Cardiac septum (tissue), 1 donor: ENCODE measurements at regions not wholly inside any gene's neighbourhood (a gene's known extent, or its start where the extent isn't known, plus 50 kb on each side); places are given as distances from the start of the nearest gene placed in this dataset.
"Not testable (repeated sequence)": the region's sequence is repeated elsewhere in the genome, so short reads cannot be mapped to it uniquely, and the experiment has no call there.

Experiments used
- DNase-seq: peaks from one replicate; pipeline ENCODE4 v3.0.0-alpha.2; 2020; ENCODE audit warnings: low spot score
- intact Hi-C: fragments of 100-400 bp; cut with DNase I; formaldehyde crosslinking; loops from one replicate; pipeline ENCODE4 v1.14.0; 2022
- donor health status: DM: no; HTN: no; CAD: no.

GRCh38 chr15:24269166-24269571, 406.4 kb upstream of the NPAP1 start:
- DNase-seq, result no peak
- intact Hi-C loops, result no loop called here

GRCh38 chr15:24269923-24270322, 405.7 kb upstream of the NPAP1 start:
- no peak for DNase-seq
- intact Hi-C loops, result no loop called here

- intact Hi-C loops, DNase-seq: not testable (repeated sequence)
These were observed 403.9 kb upstream of the NPAP1 start for GRCh38 chr15:24271496-24272244.

- intact Hi-C loops, result no loop called here
- no peak for DNase-seq
These were observed 382.7 kb upstream of the NPAP1 start for GRCh38 chr15:24292837-24293236.

- DNase-seq, intact Hi-C loops: not testable (repeated sequence)
These were observed 374.7 kb upstream of the NPAP1 start for GRCh38 chr15:24300804-24301368.

- DNase-seq, intact Hi-C loops: not testable (repeated sequence)
These were observed 373.6 kb upstream of the NPAP1 start for GRCh38 chr15:24301999-24302398.

- intact Hi-C loops, result not testable (repeated sequence)
These were observed 370.8 kb upstream of the NPAP1 start for GRCh38 chr15:24304747-24305146.

GRCh38 chr15:24305643-24306042, 369.9 kb upstream of the NPAP1 start:
- intact Hi-C loops, result not testable (repeated sequence)

More at GRCh38 chr15:24304747-24305146, 370.8 kb upstream of the NPAP1 start:
- not testable (repeated sequence) for DNase-seq

GRCh38 chr15:24309700-24310099, 365.9 kb upstream of the NPAP1 start:
- DNase-seq, intact Hi-C loops: not testable (repeated sequence)

More at GRCh38 chr15:24305643-24306042, 369.9 kb upstream of the NPAP1 start:
- DNase-seq, result not testable (repeated sequence)

- intact Hi-C loops, DNase-seq: not testable (repeated sequence)
These were observed 363.9 kb upstream of the NPAP1 start for GRCh38 chr15:24311692-24312091.

- intact Hi-C loops, DNase-seq: not testable (repeated sequence)
These were observed 359.2 kb upstream of the NPAP1 start for GRCh38 chr15:24316326-24316725.

- intact Hi-C loops, result no loop called here
These were observed 356.6 kb upstream of the NPAP1 start for GRCh38 chr15:24318981-24319380.

GRCh38 chr15:24324096-24324495, 351.5 kb upstream of the NPAP1 start:
- DNase-seq, intact Hi-C loops: not testable (repeated sequence)

More at GRCh38 chr15:24318981-24319380, 356.6 kb upstream of the NPAP1 start:
- DNase-seq, result no peak

- intact Hi-C loops, DNase-seq: not testable (repeated sequence)
These were observed 349.1 kb upstream of the NPAP1 start for GRCh38 chr15:24326513-24326912.

GRCh38 chr15:24331964-24332363, 343.6 kb upstream of the NPAP1 start:
- DNase-seq, intact Hi-C loops: not testable (repeated sequence)

GRCh38 chr15:24341876-24342275, 333.7 kb upstream of the NPAP1 start:
- DNase-seq, intact Hi-C loops: not testable (repeated sequence)

GRCh38 chr15:24352777-24353176, 322.8 kb upstream of the NPAP1 start:
- DNase-seq, intact Hi-C loops: not testable (repeated sequence)

GRCh38 chr15:24381103-24381502, 294.5 kb upstream of the NPAP1 start:
- DNase-seq, intact Hi-C loops: not testable (repeated sequence)

GRCh38 chr15:24385258-24385657, 290.3 kb upstream of the NPAP1 start:
- DNase-seq, intact Hi-C loops: not testable (repeated sequence)

GRCh38 chr15:24394303-24394702, 281.3 kb upstream of the NPAP1 start:
- intact Hi-C loops, result no loop called here
- DNase-seq, result no peak

- intact Hi-C loops, DNase-seq: not testable (repeated sequence)
These were observed 262.9 kb upstream of the NPAP1 start for GRCh38 chr15:24412649-24413048.
